H1 (cell line): ENCODE measurements at regions not wholly inside any gene's neighbourhood (a gene's known extent, or its start where the extent isn't known, plus 50 kb on each side); places are given as distances from the start of the nearest gene placed in this dataset.

Experiments
- CHD7 ChIP-seq: fragments of 300-600 bp; sonication (generic); IDR thresholded peaks from 2 replicates; pipeline ENCODE4 v1.7.1; 2012; ENCODE audit warnings: low read length, moderate library complexity, mild to moderate bottlenecking, inconsistent platforms; ENCODE audit not compliant: insufficient replicate concordance

GRCh38 chr6:140434761-140435160 is 1060.3 kb upstream of the CITED2 start (continued):
- no peak for TF ChIP-seq CHD7
